Superior temporal gyrus (tissue), 1 donor: ENCODE measurements at regions not wholly inside any gene's neighbourhood (a gene's known extent, or its start where the extent isn't known, plus 50 kb on each side); places are given as distances from the start of the nearest gene placed in this dataset.
"Not testable (repeated sequence)": the region's sequence is repeated elsewhere in the genome, so short reads cannot be mapped to it uniquely, and the experiment has no call there.

ENCODE experiments used
- DNase-seq: peaks from one replicate; pipeline ENCODE4 v3.0.0-alpha.2; 2016; ENCODE audit errors: extremely low spot score

DNA sequence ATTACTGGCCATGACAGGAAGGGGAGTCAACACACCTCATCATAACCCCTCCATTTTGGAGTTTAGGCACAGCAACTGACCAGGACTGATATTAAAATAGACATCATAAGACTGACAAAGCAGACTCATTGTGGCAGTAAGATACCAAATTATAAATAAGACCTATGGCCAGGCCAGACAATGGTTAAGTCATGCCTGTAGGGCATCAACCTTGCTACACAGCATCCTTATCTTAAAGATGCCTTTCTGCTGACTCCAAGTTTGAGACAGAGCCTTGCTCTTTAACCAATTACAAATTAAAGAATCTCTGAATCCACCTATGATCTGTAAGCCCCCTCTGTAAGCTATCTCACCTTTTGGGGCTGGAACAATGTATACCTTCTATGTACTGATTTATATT is 65.5 kb downstream of the VCX2 start:
- DNase-seq = no peak

GRCh38 chrX:8103655-8104054 is 67.4 kb downstream of the VCX2 start:
- DNase-seq = no peak

DNA sequence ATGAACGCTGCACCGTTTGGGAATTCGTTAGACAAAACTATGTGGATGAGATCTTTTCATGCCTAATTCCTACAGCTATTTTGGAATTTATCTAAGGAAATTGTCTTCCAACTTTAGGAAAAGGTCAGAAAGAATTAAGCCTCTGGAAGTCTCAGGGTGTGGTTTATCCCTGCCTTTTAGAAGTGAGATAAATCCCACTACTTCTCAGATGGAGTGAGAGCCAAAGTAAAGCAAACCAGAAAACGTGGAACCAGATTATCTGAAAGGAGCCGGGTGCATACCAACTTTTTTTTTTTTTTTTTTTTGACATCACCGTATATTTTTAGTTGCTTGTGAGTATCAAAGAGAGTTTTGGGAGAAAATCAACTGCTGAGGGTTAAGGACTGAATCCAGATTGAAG is 79.6 kb downstream of the VCX2 start:
- DNase-seq = no peak

DNA sequence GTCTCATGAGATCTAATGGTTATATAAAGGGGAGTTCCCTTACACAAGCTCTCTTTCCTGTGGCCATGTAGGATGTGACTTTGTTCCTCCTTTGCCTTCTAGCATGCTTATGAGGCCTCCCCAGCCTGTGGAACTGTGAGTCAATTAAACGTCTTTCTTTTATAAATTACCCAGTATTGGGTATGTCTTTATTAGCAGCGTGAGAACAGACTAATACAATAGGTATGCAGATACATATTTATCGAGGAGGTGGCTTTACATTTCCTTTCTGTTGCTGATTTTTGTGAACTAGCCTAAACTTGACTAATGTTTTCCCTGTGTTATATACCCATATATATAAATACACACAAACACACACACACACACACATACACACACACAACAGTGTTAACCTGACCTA is 80.2 kb downstream of the VCX2 start:
- no peak for DNase-seq

GRCh38 chrX:8090482-8090881 is 80.6 kb downstream of the VCX2 start:
- no peak for DNase-seq

GRCh38 chrX:8089141-8089540 is 81.9 kb downstream of the VCX2 start:
- no peak for DNase-seq

DNA sequence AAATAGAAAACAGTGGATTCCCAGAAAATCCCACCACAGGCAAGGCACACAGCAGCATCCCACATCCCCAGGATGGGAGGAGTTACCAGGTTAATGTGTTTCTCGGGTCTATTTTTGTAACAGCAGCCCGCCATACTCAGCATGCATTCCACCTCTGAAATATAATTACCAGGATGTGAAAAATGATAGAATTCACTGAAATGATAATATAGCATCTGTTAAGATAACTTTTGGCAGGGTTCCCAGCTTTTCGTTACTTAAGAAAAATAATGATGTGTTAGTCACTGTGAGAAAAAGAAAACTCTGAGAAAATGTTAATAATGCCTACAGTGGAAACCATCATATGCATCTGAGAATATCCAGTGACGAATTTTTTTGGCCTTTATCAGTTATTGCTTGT is 87.1 kb downstream of the VCX2 start:
- peak; percentile 19 for DNase-seq

DNA sequence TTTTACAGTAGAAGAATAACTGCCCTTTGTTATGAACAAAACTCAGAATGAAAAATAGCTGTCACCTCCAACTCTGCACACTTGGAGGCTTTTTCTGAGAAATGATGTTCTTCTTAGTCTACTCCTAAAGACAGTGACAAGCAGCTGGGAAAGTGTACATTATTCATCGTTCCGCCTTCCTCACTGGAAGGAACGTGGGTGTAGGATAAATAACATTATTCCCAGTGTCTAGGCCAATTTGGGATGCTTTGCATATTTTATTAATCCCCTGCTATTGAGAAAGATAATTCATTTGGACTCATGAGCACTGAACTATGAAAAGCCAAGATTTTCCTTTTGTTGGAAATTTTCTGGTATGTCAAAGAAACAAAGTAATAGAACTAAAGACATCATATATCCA is 87.8 kb downstream of the VCX2 start:
- DNase-seq = no peak

DNA sequence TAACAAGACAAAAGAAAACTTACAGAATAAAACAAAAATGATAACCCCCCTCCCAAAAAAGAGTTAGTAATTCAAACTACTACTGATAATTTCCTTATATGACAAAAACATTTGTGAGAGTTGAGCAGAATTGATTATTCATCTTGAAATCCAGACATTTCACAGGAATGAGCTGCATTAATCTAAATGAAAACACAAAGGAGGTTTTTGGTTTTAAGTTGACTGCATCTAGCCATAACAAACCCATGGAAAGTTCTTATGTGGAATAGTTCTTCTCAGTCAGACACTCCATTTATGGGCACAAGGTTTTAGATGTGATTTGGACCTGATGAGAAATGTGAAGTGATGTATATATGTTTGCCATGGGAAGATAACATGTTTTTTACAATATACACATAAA is 95.4 kb downstream of the VCX2 start:
- no peak for DNase-seq

DNA sequence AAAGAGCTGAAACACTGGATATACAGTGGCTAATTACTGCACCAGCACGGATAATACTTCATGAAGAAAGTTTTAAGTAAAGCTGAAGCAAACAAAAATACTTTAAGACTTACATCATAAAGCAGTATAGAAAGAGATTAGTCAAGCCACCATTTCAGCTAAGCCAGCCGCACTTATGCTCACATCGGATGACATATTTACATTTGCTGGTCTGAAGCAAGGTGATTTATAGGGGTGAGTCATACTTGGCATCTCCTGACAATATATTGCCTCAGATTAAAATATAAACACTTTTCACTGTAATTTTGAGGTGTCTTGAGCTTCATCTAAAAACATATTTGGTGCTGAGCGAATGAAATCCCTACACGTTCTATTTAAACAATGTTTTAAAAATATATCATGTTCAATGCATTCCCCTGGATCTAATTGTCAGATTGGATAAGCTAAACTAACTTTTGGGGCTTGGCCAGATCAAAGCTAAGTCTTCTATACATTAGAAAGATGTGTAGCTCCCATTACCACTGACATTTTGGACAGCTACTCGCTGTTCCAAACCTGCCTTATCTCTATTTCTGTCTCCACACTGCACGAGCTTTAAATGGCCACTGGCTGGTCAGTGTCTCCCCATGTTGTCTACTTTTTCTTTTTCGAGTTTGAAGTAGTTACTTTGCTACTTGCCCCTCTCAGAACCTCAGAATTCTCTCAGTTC is 103.2 kb downstream of the VCX2 start:
- no peak for DNase-seq

DNA sequence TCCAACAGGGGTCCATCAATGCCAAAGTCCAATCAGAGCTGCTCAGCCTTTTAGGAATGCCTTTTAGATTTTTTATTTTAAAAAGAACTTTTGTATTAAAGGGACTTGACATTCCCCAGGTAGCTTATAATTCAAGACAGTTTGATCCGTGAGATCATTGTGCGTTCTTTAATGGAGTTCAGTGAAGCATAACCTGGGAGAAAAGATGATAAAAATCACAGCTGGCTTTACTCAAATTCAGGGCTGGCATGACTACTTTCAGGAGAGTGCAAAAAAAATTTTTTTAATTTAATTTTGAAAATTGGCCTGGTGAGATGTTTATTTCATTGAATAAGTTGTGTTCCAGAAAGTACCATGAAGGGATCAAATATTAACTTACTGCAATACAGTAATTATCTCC is 118.2 kb downstream of the VCX2 start:
- no peak for DNase-seq

GRCh38 chrX:8049827-8050226 is 121.2 kb downstream of the VCX2 start:
- no peak for DNase-seq

GRCh38 chrX:8048466-8048865 is 121.3 kb upstream of the PNPLA4 start:
- DNase-seq = no peak

- DNase-seq = peak; percentile 17
Observed at GRCh38 chrX:8044947-8045346, 117.7 kb upstream of the PNPLA4 start.

DNA sequence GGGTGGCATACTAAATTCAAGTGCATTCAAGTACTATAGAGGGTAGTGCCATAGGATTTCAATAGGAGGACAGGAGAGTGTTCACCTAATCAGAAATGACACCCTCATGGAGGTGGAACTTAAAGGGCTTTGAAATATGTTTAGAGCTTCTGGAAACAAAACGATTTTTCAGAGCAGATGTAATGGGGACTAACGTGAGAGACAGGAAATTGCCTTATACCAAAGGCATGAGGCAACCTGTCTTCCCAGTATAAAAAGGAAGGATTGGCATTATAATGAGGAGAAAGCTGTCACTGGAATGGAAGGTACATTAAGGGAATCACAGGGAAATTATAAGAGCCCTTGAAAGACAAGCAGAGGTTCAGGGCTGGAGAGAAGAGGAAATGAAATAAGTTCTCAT is 116.3 kb upstream of the PNPLA4 start:
- DNase-seq = no peak

DNA sequence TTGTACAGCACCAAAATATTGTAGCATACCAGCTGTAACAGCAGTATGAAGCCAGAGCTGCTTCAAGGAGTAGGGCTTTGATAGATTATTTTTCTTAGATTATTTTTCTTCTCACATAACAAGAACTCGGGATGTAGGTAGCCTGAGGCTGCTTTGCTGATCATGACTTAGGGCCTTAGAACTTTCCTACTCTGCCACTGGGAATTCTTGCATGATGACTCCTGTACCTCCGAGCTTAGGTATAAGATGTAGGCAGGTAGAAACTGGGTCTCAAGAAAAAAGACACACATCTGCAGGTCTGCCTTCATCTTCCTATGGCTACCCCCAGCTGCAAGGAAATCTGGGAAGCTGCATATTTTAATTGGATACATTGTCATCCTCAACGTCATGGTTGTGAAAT is 115.9 kb upstream of the PNPLA4 start:
- no peak for DNase-seq

DNA sequence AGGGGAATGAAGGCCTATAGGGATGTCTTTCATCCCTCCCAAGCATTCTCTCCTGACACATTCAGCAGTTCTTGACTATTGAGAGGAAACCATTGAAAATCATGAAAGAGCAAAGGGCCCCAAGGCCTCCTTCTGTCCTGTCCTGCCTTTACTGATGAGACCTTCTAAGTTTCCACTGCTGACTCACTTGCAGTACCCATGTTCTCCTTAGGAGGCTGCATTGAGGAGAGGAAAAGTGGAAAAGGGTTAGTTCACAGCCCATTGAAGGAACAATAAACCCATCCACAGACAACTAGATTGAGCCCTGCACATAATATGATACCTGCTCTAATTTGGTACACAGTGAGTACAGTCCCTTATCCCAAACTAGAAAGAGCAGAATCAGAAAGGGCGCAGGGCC is 115.1 kb upstream of the PNPLA4 start:
- DNase-seq = no peak

DNA sequence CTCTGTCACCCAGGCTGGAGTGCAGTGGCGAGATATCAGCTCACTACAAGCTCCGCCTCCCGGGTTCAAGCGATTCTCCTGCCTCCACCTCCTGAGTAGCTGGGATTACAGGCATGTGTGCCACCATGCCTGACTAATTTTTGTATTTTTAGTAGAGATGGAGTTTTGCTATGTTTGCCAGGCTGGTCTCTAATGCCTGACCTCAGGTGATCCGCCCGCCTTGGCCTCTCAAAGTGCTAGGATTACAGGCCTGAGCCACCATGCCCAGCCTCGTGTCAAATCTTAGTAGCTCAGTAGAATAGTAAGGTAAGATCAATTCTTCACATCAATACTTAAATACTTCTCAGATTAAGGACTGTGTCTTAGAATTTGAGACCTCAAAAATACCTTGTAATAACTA is 112.5 kb upstream of the PNPLA4 start:
- not testable (repeated sequence) for DNase-seq

DNA sequence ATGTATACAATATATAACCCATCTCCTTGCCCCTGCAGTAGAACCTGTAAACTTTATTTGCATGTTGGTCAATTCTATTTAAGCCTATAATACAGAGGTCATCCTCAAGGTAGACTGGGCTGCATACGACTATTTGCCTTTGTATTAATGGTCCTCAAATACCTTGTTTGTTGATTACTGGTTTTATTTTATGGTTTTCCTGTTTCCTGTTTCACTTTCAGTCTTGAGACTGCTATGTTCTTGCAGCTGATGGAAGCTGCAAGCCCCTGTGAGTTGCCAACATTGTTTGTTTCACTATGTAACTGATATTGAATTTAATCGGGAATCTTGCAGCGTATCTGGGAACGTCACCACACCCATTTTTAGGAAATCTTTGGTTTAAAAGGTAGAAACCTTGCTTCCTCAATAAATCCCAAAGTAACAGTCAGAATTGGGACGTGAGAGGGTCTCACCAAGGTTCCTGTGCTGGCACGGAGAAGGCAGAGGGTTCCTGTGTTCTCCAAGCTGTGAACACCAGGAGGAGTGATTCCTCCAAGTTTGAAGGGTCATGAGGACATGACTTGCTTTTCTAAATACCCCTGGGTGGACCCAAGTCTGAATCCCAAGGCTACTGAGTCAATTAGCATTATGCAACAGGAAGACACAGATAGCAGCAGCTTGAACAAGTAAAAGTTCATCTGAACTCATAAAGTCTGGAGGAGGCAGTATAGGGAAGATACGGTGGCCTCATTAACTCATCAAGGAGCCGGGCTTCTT is 110.6 kb upstream of the PNPLA4 start:
- no peak for DNase-seq

GRCh38 chrX:8036914-8037313 is 109.7 kb upstream of the PNPLA4 start:
- DNase-seq = no peak

GRCh38 chrX:8034058-8034457 is 106.8 kb upstream of the PNPLA4 start:
- DNase-seq = no peak

- no peak for DNase-seq
Observed at GRCh38 chrX:8033175-8033574, 106.0 kb upstream of the PNPLA4 start.

DNA sequence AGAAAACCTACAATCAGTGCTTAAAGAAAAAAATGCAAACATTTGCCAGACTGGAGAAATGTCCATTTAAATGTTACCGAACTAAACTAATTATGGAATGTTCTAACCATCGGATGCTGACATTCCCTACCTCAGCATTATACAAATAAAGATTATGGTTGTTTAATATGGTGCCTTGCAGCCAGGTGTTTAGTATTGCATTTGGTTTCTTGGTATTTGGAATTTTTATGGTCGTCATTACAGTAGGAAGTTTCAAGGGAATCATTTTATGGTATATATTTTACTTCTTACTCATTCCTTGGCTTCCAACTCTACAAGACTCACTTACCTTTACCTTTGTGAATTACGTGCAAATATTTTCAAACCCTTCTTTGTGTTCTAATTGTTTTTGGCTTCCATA is 103.1 kb upstream of the PNPLA4 start:
- DNase-seq = no peak

DNA sequence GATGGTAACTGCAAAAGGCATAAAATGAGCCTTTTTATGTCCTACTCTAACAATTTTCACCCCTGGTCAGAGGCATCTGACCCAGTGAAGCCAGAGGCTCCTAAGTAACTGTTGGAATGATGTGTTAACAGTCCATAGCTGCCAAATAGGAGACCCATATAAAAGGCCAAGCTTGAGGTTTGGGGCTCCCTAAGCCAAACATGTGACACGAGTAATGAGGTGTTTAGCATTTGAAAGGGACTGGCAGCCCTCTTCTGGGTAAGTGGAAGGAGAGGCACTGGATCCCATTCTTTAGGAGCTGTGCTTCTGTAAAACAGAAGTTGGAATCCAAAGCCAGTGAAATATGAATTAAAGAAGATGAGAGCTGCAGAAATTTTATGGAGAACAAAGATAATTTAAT is 100.6 kb upstream of the PNPLA4 start:
- no peak for DNase-seq
